GM20000 (cell line): ENCODE measurements at regions not wholly inside any gene's neighbourhood (a gene's known extent, or its start where the extent isn't known, plus 50 kb on each side); places are given as distances from the start of the nearest gene placed in this dataset.

ENCODE experiments used
- DNase-seq: peaks from one replicate; pipeline ENCODE4 v3.0.0; 2012; ENCODE audit warnings: low spot score
- CTCF ChIP-seq: IDR thresholded peaks from 2 replicates; pipeline ENCODE4 v1.5.1; 2012; ENCODE audit warnings: mild to moderate bottlenecking, control low read depth; ENCODE audit errors: extremely low read depth, missing control alignments

GRCh38 chr11:26194881-26195280 lies 137.0 kb upstream of the ANO3 start:
- no peak for TF ChIP-seq CTCF
- DNase-seq = no peak

- TF ChIP-seq CTCF = no peak
- DNase-seq = no peak
These were observed 133.3 kb upstream of the ANO3 start for GRCh38 chr11:26198532-26199096.

- DNase-seq = no peak
- no peak for TF ChIP-seq CTCF
These were observed 132.4 kb upstream of the ANO3 start for GRCh38 chr11:26199331-26200095.

- TF ChIP-seq CTCF = no peak
- DNase-seq = no peak
These were observed 130.5 kb upstream of the ANO3 start for GRCh38 chr11:26201411-26201810.

GRCh38 chr11:26202754-26203153 lies 129.2 kb upstream of the ANO3 start:
- DNase-seq = no peak
- no peak for TF ChIP-seq CTCF

- no peak for TF ChIP-seq CTCF
- DNase-seq = no peak
These were observed 127.8 kb upstream of the ANO3 start for GRCh38 chr11:26204101-26204500.

- TF ChIP-seq CTCF = no peak
- DNase-seq = no peak
These were observed 127.1 kb upstream of the ANO3 start for GRCh38 chr11:26204839-26205238.
